COLO668 (cell line): ENCODE measurements at regions not wholly inside any gene's neighbourhood (a gene's known extent, or its start where the extent isn't known, plus 50 kb on each side); places are given as distances from the start of the nearest gene placed in this dataset.
"Not testable (repeated sequence)": the region's sequence is repeated elsewhere in the genome, so short reads cannot be mapped to it uniquely, and the experiment has no call there.

Experiments
- DNase-seq: peaks from one replicate; lab custom pipeline; 2025; ENCODE audit not compliant: unreplicated experiment; lab: John Stamatoyannopoulos, UW

GRCh38 chr9:16052757-16053530 is 500.1 kb downstream of the CCDC171 start:
- DNase-seq, result no peak

- no peak for DNase-seq
These were observed 504.7 kb downstream of the CCDC171 start for GRCh38 chr9:16057541-16057940.

DNA sequence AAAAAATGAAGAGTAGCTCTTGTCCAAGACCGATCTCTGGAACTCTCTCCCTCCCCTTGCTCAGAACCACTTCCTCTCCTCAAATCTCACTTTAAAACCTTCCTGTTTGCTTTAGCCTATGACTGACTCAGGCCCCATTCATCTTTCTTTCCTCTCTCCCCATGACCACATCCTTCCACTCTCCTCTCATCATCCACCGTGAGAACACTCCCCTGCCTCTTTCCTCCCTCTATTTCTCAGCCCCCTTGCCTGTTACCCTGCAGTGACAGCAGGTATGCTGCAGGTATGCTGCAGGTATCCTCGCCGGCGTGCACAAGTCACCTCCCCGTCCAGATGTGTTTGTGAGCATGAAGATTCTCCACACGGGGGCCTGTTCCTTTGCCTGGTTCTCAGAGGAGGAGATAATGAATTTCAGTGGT is 505.3 kb downstream of the CCDC171 start:
- DNase-seq, result no peak

- no peak for DNase-seq
These were observed 507.7 kb downstream of the CCDC171 start for GRCh38 chr9:16060436-16061129.

DNA sequence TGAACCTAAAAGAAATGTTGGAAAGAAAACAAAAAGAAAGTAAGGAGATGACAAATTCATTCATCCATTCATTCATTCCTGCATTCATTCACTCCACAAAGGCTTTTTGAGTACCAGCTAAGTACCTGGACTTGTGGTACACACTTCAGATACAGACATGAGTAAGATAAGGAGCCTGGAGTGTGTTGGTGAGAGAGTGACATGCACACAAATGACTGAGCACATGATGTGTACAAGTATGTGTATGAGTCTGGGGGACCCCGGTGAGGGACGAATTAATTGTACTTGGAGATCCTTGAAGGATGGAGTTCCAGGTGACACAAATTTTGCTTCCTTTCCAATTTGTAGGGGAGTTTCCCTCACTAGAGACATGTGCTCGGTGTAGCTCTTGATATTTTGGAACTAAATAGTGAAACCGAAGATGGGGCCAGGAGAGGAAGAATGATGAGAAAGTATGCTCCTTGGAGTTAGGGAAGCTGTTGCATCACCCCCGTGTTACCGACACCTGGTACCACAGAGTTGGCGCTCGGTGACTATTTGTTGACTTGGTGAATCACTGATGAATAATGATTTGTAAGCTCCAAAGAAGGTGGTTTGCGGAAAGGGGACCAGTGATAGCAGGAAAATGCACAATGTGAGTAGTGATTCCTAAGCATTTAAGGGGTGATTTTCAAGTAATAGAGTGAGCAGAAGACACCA is 509.8 kb downstream of the CCDC171 start:
- DNase-seq, result no peak

- DNase-seq, result no peak
These were observed 510.4 kb downstream of the CCDC171 start for GRCh38 chr9:16063241-16063591.

- no peak for DNase-seq
These were observed 511.9 kb downstream of the CCDC171 start for GRCh38 chr9:16064771-16065170.

DNA sequence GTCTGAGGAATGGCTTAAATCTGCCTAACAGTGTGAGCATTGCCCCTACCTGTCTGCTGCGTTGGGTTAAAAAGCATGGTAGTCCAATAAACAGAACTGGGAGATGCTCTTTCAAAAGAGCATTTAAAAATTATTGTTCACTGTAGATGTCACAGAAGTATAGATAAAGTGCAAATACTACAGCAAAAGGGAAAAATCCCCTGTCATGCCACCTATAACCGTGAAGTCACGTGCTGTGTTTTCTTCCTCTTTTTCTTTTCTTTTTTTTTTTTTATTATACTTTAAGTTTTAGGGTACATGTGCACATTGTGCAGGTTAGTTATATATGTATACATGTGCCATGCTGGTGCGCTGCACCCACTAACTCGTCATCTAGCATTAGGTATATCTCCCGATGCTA is 513.4 kb downstream of the CCDC171 start:
- not testable (repeated sequence) for DNase-seq

- no peak for DNase-seq
These were observed 515.6 kb downstream of the CCDC171 start for GRCh38 chr9:16068476-16068875.

- DNase-seq, result no peak
These were observed 516.4 kb downstream of the CCDC171 start for GRCh38 chr9:16069249-16069648.

DNA sequence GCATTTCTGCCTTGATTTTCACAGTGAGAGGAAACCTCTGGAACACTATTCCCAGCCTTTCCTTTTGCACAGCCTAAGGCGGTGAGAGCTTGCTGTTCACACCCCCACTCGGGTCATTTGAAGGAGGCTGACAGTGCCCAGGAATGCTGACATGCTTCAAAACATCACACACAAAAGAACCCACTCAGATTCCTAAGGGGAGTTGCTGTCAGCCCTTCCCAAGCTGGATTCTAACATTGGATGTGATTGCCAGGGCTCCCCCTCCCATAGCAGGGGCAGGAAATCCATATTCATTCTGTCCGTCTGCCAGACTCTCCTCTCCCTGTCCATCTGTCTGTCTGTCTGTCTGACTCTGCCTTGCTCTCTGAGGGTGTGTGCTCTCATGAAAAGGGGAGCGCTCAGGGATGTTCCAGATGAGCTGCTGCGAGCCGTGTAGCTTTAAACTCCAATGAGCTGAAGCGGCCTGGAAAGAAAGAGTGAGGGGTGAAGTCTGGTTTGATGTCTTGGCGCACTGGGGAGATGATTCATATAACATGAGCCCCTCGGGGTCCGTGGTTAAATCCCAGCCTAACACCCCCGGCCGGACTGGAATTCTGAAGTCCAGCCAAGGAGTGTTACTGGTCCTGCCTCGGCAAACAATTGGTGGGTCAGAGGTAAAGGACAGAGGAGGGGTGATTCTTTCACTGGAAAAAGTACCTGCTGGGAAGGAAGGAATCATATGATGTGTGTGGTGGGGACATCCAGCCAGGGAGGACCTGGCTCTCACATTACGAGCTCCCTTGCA is 517.0 kb downstream of the CCDC171 start:
- no peak for DNase-seq

- DNase-seq, result no peak
These were observed 517.8 kb downstream of the CCDC171 start for GRCh38 chr9:16070455-16071145.

DNA sequence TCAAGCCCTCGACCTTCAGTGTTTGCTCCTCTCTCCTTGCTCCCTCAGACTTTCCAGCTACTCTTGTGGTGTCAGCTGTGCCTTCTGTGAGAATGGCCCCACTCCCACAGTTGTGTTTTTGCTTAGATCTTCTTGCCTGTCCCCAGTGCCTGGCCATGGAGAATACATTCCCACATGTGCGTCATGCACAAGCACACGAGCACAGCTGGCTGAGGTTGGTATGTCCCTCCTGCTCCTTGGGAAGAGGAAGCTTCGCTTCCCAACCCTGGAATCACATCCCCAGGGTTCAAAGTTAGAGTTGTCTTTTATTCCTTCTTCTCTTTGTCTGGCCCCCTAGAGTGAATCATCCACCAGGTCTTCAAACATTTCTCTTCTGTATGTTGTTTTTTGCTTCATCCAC is 518.6 kb downstream of the CCDC171 start:
- no peak for DNase-seq

DNA sequence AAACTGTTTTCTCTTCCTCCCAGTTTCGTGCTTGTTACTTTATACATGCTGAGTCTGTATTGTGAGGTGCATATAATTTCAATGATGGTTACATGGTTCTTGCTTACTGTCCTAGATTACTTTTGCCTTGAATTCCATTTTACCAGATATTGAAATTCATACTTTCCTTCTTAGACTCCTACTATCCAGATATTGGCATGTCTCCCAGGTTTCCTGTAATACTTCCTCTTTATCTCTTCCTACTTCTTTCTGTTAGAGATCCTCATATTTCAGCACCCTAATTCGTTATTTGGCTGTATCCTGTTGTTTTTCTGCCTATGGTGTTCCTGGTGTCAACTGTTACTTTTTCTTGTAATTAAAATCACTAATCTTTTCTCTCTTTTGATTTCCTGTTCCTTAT is 522.1 kb downstream of the CCDC171 start:
- DNase-seq, result no peak

DNA sequence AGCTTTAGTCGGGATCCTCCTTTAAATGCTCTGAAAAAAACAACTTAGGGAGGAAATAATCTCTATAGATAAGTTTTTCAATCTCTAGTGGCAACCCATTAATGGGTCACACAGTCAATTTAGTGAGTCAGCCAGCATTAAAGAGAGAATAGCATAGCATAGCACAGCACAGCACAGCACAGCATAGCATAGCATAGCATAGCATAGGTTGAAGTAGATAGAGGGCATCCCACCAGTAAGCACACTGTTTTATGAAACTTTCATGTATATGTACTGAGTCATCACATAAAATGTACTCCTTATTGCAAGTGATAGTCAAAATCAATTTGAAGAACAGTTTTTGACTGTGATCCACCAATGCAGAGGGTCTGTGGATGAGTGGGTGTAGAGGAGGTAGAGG is 522.9 kb downstream of the CCDC171 start:
- DNase-seq, result no peak

DNA sequence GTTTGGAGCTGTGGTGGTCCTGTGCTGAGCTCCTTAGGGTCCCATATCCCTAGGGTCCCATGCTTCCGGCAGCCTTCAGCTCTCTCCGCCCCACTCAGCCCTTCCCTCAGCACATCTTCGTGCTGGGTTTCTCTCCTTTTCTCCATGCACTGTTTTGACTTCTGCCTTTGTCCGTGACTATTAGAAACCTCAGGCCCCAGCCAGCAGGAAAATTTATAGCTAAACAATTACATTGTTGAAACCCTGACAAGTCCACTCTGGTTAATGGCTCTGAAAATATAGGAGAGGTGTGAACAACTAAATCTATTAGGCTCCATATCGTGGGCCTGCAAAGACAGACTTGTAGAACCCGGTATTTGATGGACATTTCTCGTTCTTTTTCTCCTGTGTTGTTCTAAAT is 523.7 kb downstream of the CCDC171 start:
- DNase-seq, result no peak

GRCh38 chr9:16082796-16083195 is 530.0 kb downstream of the CCDC171 start:
- DNase-seq, result no peak

- no peak for DNase-seq
These were observed 532.4 kb downstream of the CCDC171 start for GRCh38 chr9:16085167-16085726.

- DNase-seq, result no peak
These were observed 538.2 kb downstream of the CCDC171 start for GRCh38 chr9:16090907-16091629.
